ENCODE measurements at regions not wholly inside any gene's neighbourhood (a gene's known extent, or its start where the extent isn't known, plus 50 kb on each side); places are given as distances from the start of the nearest gene placed in this dataset.

DNA sequence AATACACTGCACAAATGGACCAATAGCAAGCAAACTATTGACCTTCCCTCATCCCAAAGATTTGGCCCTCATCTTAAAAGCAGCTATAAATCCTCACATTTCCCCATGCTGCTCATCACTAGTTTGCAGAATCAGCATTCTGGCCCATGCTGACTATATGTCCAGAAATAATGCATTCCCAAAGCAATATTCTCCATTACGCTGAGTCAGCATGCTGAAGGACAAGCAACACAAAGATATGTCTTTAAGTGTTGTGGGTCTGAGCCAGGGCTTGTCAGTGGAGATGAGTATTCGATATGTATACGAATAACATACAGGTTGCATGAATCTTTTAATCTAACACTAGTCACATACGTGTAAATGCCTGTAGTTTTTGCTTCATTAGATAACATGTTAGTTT is 1045.0 kb upstream of the DDX18 start:
- TF ChIP-seq, protein P1, sequence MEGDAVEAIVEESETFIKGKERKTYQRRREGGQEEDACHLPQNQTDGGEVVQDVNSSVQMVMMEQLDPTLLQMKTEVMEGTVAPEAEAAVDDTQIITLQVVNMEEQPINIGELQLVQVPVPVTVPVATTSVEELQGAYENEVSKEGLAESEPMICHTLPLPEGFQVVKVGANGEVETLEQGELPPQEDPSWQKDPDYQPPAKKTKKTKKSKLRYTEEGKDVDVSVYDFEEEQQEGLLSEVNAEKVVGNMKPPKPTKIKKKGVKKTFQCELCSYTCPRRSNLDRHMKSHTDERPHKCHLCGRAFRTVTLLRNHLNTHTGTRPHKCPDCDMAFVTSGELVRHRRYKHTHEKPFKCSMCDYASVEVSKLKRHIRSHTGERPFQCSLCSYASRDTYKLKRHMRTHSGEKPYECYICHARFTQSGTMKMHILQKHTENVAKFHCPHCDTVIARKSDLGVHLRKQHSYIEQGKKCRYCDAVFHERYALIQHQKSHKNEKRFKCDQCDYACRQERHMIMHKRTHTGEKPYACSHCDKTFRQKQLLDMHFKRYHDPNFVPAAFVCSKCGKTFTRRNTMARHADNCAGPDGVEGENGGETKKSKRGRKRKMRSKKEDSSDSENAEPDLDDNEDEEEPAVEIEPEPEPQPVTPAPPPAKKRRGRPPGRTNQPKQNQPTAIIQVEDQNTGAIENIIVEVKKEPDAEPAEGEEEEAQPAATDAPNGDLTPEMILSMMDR (conservative IDR thresholded peaks at IDR 0.05; ENCODE audit: low read length): no peak
- no peak for TF ChIP-seq EZH2phosphoT487 (IDR thresholded peaks at IDR 0.05; ENCODE audit: borderline replicate concordance, low read depth, low read length)
